Kidney epithelial cell (primary cell): ENCODE measurements at regions not wholly inside any gene's neighbourhood (a gene's known extent, or its start where the extent isn't known, plus 50 kb on each side); places are given as distances from the start of the nearest gene placed in this dataset.

Experiments used
- DNase-seq: peaks from one replicate; pipeline ENCODE4 v3.0.0-alpha.2; 2010; ENCODE audit warnings: low read depth
- H3K27me3 ChIP-seq: 2 replicates; pipeline ENCODE4 v1.6.0; 2011; ENCODE audit warnings: low read length; ENCODE audit not compliant: control insufficient read depth, insufficient read depth
- H3K36me3 ChIP-seq: 2 replicates; pipeline ENCODE4 v1.5.1; 2011; ENCODE audit warnings: low read length; ENCODE audit not compliant: control insufficient read depth, insufficient read depth
- H3K4me3 ChIP-seq: 2 replicates; pipeline ENCODE4 v1.5.1; 2011; ENCODE audit warnings: low read depth, mild to moderate bottlenecking, control low read depth, low read length
- TF ChIP-seq, protein P1 (sequence below): IDR thresholded peaks from 2 replicates; pipeline ENCODE4 v1.5.1; 2011; ENCODE audit warnings: mild to moderate bottlenecking, moderate library complexity, low read length, control low read depth, inconsistent platforms; ENCODE audit not compliant: insufficient read depth, poor library complexity, severe bottlenecking

DNA sequence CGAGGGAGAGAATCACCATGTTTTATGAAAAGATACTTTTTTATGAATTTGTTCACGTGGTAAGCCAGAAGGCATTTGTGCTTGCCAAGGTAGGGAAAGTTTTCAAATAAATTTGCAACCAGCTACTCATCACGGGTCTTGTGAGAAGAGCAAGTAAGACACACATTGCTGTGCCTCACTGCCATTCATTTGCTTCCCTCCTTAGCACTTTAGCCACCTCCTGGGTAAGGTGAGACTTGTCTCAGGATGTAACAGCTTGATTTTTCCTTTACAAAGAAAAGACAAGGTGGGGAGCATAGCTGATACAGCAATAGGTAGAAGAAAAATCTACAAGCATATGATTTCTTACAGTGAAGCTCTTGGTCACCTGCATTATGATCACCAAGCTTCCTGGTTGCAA, 342.4 kb upstream of the GRM3 start:
- no peak for DNase-seq
- Histone ChIP-seq H3K36me3 (no peaks in the 10 kb centered on the region), H3K4me3 (no peak overlapping the region), H3K27me3 (no peaks in the 10 kb centered on the region)
- TF ChIP-seq, protein P1, sequence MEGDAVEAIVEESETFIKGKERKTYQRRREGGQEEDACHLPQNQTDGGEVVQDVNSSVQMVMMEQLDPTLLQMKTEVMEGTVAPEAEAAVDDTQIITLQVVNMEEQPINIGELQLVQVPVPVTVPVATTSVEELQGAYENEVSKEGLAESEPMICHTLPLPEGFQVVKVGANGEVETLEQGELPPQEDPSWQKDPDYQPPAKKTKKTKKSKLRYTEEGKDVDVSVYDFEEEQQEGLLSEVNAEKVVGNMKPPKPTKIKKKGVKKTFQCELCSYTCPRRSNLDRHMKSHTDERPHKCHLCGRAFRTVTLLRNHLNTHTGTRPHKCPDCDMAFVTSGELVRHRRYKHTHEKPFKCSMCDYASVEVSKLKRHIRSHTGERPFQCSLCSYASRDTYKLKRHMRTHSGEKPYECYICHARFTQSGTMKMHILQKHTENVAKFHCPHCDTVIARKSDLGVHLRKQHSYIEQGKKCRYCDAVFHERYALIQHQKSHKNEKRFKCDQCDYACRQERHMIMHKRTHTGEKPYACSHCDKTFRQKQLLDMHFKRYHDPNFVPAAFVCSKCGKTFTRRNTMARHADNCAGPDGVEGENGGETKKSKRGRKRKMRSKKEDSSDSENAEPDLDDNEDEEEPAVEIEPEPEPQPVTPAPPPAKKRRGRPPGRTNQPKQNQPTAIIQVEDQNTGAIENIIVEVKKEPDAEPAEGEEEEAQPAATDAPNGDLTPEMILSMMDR = no peak

DNA sequence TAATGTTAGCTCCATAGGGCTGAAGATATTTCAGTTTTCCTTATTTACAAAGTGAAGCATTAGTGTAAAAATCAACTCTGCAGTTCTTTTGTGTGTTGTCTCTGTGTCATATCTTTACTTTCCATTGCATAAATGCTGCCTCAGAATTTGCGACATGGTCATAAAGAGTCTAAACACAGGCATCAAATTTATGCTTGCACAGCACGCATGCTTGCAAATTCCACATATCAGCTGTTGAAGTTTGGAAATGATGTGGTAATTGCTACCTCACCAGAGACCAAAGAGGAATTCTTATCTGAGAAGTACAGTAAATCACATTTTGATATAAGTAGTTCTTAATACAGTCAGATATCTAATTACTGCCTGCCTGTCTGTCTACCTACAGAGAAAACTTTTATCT, 348.2 kb upstream of the GRM3 start:
- DNase-seq = no peak
- TF ChIP-seq, protein P1 = no peak
- H3K36me3 ChIP-seq = no peaks in the 10 kb centered on the region
- no peaks in the 10 kb centered on the region for H3K27me3 ChIP-seq
- H3K4me3 ChIP-seq = no peak overlapping the region

DNA sequence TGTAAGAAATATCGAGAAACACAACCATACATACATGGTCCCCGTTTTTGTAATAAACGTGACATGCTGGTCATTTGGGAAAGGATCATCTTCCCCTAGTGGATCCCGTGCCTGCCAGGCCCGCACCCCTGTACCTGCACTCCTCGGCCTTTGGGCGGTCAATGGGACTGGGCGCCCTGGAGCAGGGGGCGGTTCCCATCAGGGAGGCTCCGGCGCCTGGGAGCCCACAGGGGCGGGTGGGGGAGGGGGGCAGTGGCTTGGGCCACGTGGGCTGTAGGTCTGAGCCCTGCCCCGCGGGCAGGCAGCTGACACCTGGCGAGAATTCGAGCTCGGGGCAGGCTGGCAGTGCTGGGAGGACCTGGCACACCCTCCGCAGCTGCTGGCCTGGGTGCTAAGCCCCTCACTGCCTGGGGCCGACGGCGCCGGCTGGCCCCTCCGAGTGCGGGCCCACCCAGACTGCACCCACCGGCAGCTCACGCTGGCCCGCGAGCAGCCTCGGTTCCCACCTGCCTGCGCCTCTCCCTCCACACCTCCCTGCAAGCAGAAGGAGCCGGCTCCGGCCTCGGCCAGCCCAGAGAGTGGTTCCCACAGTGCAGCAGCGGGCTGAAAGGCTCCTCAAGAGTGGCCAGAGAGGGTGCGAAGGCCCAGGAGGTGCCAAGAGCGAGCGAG, 361.6 kb upstream of the GRM3 start:
- TF ChIP-seq, protein P1 = no peak
- Histone ChIP-seq H3K27me3 (no peaks in the 10 kb centered on the region), H3K36me3 (no peaks in the 10 kb centered on the region), H3K4me3 (no peak overlapping the region)
- DNase-seq = no peak

DNA sequence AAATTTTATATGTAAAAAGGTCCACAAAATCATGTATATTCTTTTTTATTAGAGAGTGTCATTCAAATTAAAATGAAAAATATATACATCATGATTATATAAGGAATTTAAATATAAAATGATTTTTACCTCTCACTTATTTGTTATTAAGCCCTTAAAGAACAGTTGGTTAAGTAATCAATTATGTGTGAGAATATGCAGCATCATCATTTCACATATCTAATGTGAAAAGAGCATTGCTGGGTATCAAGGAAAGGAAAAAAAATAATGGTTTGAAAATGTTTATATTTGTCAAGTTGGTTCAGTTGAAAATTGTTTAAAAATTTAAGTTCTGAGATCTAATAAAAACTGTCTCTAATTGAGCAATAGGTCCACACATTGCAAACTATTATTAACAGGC, 363.6 kb upstream of the GRM3 start:
- Histone ChIP-seq H3K27me3 (no peaks in the 10 kb centered on the region), H3K36me3 (no peaks in the 10 kb centered on the region), H3K4me3 (no peak overlapping the region)
- TF ChIP-seq, protein P1 = no peak
- no peak for DNase-seq

DNA sequence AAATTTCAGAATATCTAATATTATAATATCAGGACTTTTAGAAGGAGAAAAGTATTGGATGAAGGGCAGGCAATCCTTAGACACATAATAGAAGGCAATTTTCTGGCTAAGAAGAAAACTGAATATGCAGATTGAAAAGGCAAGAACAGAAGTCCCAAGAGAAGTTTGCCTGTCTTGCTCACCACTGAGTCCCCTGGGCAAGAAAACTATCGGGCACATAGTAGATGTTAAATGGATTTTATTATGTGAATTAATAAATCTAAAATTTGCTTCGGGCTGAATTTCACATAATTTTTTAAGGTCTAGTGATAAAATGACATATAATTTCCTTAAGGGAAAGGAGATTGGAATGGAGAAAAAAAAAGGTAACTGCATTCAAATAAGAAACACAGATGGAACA, 380.9 kb upstream of the GRM3 start:
- TF ChIP-seq, protein P1 = no peak
- no peaks in the 10 kb centered on the region for H3K36me3 ChIP-seq
- DNase-seq = no peak
- no peaks in the 10 kb centered on the region for H3K27me3 ChIP-seq
- H3K4me3 ChIP-seq = no peak overlapping the region

DNA sequence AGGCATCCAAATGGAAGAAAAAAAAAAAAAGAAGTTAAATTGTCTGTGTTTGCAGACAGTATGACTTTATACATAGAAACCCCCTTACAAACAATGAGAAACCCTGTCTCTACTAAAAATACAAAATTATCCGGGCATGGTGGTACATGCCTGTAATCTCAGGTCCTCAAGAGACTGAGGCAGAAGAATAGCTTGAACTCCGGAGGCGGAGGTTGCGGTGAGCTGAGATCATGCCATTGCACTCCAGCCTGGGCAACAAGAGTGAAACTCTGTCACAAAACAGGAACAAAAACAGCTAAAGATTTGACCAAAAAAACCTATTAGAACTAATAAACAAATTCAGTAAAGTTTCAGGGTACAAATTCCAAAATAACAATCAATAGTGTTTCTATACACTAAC, 385.8 kb upstream of the GRM3 start:
- DNase-seq = no peak
- H3K36me3 ChIP-seq = no peaks in the 10 kb centered on the region
- H3K27me3 ChIP-seq = no peaks in the 10 kb centered on the region
- TF ChIP-seq, protein P1 = no peak
- no peak overlapping the region for H3K4me3 ChIP-seq
